ENCODE measurements at regions not wholly inside any gene's neighbourhood (a gene's known extent, or its start where the extent isn't known, plus 50 kb on each side); places are given as distances from the start of the nearest gene placed in this dataset.

DNA sequence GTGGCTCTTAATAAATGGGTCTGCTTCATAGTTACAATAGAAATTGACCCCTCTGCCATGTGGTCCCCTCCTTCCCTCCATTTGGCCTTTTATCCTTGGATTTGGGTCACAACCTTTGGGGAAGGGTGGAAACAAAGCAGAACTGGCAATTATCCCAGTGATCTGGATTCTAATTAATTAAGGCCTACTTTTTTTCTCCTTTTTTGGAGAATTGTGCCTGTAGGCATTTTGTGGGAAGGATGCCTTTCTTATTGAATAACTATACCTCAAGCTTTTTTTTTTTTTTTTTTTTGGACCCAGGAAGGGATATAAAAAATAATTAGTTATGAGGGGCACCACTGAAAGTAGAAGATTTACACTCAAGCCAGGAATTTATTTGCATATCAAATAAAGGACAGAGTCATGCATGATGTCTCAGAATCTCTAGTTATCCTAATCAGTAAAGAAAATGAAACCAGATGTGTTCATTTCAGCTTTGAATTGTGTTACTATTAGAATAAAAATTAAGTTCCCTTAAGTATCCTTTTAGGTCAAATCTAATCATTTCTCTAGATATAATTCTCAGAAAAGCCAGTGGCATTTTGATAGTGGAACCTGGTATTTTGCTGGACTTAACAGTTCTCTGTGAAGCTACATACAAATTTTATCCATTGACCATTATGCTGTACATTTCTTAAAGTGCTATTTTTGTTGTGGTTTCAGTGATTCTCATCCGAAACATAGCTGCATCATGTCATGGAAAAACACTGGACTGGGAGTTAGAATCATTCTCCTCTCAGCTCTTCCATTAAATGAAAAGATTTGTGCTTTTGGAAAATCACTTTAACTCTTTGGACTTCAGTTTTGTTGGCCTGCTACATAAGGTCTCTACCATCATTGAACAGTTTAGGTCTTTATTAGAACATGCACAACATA is 129.3 kb downstream of the KCNRG start:
- H3K4me3 ChIP-seq (ENCODE audit: low read depth, low read length), result no peak overlapping the region
- TF ChIP-seq, protein P1, sequence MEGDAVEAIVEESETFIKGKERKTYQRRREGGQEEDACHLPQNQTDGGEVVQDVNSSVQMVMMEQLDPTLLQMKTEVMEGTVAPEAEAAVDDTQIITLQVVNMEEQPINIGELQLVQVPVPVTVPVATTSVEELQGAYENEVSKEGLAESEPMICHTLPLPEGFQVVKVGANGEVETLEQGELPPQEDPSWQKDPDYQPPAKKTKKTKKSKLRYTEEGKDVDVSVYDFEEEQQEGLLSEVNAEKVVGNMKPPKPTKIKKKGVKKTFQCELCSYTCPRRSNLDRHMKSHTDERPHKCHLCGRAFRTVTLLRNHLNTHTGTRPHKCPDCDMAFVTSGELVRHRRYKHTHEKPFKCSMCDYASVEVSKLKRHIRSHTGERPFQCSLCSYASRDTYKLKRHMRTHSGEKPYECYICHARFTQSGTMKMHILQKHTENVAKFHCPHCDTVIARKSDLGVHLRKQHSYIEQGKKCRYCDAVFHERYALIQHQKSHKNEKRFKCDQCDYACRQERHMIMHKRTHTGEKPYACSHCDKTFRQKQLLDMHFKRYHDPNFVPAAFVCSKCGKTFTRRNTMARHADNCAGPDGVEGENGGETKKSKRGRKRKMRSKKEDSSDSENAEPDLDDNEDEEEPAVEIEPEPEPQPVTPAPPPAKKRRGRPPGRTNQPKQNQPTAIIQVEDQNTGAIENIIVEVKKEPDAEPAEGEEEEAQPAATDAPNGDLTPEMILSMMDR (conservative IDR thresholded peaks at IDR 0.05; ENCODE audit: low read depth, low read length), result no peak
- DNase-seq (ENCODE audit: low read depth), result no peak

DNA sequence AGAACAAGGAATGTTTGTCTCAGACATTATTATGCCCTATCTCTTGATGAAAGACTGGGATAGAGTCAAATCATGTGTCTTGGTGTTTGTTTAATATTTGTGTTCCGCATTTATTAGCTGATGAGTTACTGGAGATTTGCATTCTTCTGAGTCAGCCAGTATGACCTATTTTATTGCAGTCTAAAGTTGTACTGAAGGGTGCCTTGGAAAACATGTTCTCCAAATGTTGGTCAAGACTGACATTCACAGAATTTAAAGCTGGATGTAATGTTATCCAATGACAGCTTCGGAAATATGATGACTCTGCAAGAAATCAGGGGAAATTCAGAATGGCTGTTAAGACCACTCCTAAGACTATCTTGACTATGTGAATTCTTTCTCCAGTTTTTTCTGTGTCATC is 134.0 kb downstream of the KCNRG start:
- no peak overlapping the region for H3K4me3 ChIP-seq (ENCODE audit: low read depth, low read length)
- TF ChIP-seq, protein P1 (conservative IDR thresholded peaks at IDR 0.05; ENCODE audit: low read depth, low read length), result no peak
- DNase-seq (ENCODE audit: low read depth), result no peak

DNA sequence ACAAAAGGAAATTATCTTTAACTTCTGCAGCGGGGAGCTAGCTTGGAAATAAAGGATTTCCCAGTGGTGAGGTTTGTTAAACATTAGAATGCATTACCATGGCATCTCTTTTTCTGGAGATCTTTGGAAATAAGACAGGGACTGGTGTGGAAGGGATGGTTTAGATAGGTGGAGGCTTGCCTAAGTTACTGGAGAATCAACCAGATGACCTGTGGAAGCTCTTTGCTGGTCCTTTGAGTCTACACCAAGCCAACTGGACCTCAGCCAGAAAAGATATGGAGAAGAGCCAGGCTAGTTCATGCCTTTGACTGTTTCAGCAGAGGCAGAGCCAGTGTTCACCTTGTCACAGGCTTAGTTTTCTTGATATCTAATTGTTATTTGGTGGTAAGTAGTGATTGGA is 134.7 kb downstream of the KCNRG start:
- TF ChIP-seq, protein P1 (conservative IDR thresholded peaks at IDR 0.05; ENCODE audit: low read depth, low read length), result no peak

DNA sequence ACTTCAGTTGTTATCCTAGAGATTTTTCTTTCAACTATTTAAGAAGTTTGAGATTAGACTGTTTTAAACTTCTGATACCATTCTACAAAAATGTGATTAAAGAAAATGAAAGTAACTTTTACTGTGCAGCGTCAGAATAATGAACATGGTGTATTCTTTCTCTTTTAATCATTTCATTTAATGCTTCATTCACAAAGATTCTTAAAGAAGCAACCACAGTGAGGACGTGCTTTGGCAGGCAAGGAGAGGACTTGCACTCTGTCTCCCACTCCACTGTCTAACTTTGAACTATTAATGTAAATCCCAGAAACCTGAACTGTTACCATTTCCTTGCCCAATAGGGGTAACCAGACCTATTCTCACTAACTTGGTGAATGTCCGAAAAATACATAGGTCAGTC is 137.0 kb downstream of the KCNRG start:
- peak overlapping the region; percentile 25 for H3K4me3 ChIP-seq (ENCODE audit: low read depth, low read length)
- TF ChIP-seq, protein P1 (conservative IDR thresholded peaks at IDR 0.05; ENCODE audit: low read depth, low read length), result no peak
- DNase-seq (ENCODE audit: low read depth), result no peak

More for the DNA sequence above, 134.7 kb downstream of the KCNRG start:
- DNase-seq (ENCODE audit: low read depth), result no peak
- no peak overlapping the region for H3K4me3 ChIP-seq (ENCODE audit: low read depth, low read length)

DNA sequence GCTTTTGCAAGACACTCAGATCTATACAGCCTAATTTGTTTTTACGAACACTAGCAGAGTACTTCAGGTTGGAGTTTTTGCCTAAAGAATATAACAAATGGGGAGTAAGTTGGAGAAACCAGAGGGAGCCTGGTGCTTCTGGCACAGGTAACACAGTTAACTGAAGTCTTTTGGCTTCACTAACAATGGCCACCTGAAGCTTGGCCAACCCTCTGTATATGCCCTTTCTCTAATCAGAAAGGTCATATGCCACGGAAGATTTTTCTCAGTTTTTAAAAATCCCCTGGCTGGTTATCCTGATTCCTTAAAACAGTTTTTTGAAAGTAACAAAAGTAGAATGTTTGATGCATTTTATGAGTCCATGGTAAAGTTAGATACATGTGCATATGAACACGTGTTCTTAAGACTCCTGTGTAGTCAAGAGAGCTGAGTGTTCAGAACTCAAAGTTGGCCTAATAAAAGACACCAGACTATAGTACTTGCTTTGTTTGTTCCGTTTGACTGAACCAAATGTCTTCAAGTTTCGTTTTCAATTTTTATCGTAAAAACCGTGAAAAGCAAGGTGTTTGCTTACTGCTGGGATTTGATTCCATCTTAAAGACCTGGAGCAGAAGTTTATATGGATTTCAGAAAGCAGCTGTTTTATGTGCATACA is 137.5 kb downstream of the KCNRG start:
- H3K4me3 ChIP-seq (ENCODE audit: low read depth, low read length), result no peak overlapping the region
- DNase-seq (ENCODE audit: low read depth), result no peak
- TF ChIP-seq, protein P1 (conservative IDR thresholded peaks at IDR 0.05; ENCODE audit: low read depth, low read length), result no peak

DNA sequence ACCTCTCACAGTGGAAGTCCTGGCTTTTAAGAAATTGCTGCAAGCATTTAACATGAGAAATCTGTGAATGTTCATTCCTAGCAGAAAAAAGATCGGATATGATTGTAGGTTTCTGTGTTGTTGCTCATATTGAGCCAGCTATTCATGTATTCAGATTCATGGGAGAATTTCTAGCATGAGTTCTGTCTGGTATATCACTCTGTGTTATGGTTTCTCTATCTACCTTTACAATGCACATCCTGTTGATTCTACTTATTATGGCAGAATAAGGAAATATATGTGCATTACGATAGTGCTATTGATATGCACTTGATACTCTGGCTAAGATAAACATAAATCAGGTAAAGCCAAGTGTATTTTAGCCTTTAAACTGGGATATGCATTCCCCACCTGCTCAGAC is 138.2 kb downstream of the KCNRG start:
- no peak overlapping the region for H3K4me3 ChIP-seq (ENCODE audit: low read depth, low read length)
- TF ChIP-seq, protein P1 (conservative IDR thresholded peaks at IDR 0.05; ENCODE audit: low read depth, low read length), result no peak
- no peak for DNase-seq (ENCODE audit: low read depth)

All from epithelial cell of proximal tubule (primary cell).